H1 (cell line): ENCODE measurements at regions not wholly inside any gene's neighbourhood (a gene's known extent, or its start where the extent isn't known, plus 50 kb on each side); places are given as distances from the start of the nearest gene placed in this dataset.

Experiments
- CTCF ChIA-PET: fragments of 300-600 bp; sonication (Branson Sonifier 250); formaldehyde crosslinking; loops from one replicate; lab custom pipeline; 2021; ENCODE audit not compliant: partially characterized antibody; lab: Charles Lee
- POLR2A ChIA-PET: fragments of 300-600 bp; sonication (Branson Sonifier 250); formaldehyde crosslinking; loops from one replicate; lab custom pipeline; 2021; ENCODE audit warnings: inconsistent platforms; ENCODE audit not compliant: partially characterized antibody; lab: Charles Lee
- DNase-seq, 2 experiments: peaks; one replicate each; pipeline versions ENCODE4 v3.0.0 to v3.0.0-alpha.2; 2010 to 2022; ENCODE audit warnings: low spot score in 2 of 2, low read depth in 1 of 2, mixed read lengths in 1 of 2
- FAIRE-seq: peaks from 2 replicates; lab custom pipeline; 2011; peaks lifted over from hg19 to GRCh38; lab: Jason Lieb, UNC
- H2AFZ ChIP-seq: 2 replicates; pipeline ENCODE4 v1.8.1; 2012; ENCODE audit warnings: low read length, inconsistent platforms
- H2AK5ac ChIP-seq: 2 replicates; pipeline ENCODE4 v1.6.1; 2013; ENCODE audit warnings: low read depth, low read length
- H2BK120ac ChIP-seq: replicated peaks from 2 replicates; pipeline ENCODE3; 2013; ENCODE audit warnings: low read depth, low read length, inconsistent platforms
- H2BK12ac ChIP-seq: 2 replicates; pipeline ENCODE4 v1.6.1; 2013; ENCODE audit warnings: low read depth, low read length
- H2BK15ac ChIP-seq: 2 replicates; pipeline ENCODE4 v1.6.1; 2013; ENCODE audit warnings: low read length
- H2BK20ac ChIP-seq: 2 replicates; pipeline ENCODE4 v1.6.1; 2013; ENCODE audit warnings: low read length
- H2BK5ac ChIP-seq: 2 replicates; pipeline ENCODE4 v1.6.1; 2013; ENCODE audit warnings: low read depth, low read length
- H3K14ac ChIP-seq: 2 replicates; pipeline ENCODE4 v1.6.1; 2013; ENCODE audit warnings: inconsistent platforms; ENCODE audit not compliant: insufficient read length
- H3K18ac ChIP-seq: 2 replicates; pipeline ENCODE4 v1.6.1; 2013; ENCODE audit warnings: low read length; ENCODE audit errors: extremely low read depth
- H3K23ac ChIP-seq: 2 replicates; pipeline ENCODE4 v1.6.1; 2013; ENCODE audit warnings: inconsistent platforms; ENCODE audit not compliant: insufficient read length
- H3K23me2 ChIP-seq: 2 replicates; pipeline ENCODE4 v1.6.1; 2013; ENCODE audit warnings: low read depth, low read length
- H3K27ac ChIP-seq: 2 replicates; pipeline ENCODE4 v1.6.1; 2011; ENCODE audit warnings: low read depth, low read length, inconsistent platforms
- H3K27me3 ChIP-seq, 4 experiments: replicated peaks in 1 of 4; 1 replicate in 1 of 4; 2 replicates in 3 of 4; pipeline versions ENCODE4 v1.6.1 to v1.8.1; 2011 to 2013; ENCODE audit warnings: low read length in 3 of 4, mild to moderate bottlenecking in 3 of 4, inconsistent platforms in 2 of 4, mixed read lengths in 2 of 4, moderate library complexity in 1 of 4; ENCODE audit not compliant: control insufficient read depth in 3 of 4, insufficient read depth in 3 of 4; ENCODE audit errors: extremely low read depth in 1 of 4
- H3K36me3 ChIP-seq, 4 experiments: 2 replicates each; pipeline versions ENCODE4 v1.6.1 to v1.8.1; 2011 to 2013; ENCODE audit warnings: mild to moderate bottlenecking in 4 of 4, low read length in 3 of 4, moderate library complexity in 2 of 4, control low read depth in 1 of 4, inconsistent platforms in 1 of 4; ENCODE audit not compliant: insufficient read depth in 4 of 4, control insufficient read depth in 2 of 4
- H3K4ac ChIP-seq: replicated peaks from 2 replicates; pipeline ENCODE3; 2013; ENCODE audit warnings: low read length, low read depth, mixed read lengths, inconsistent platforms; ENCODE audit not compliant: insufficient read length
- H3K4me1 ChIP-seq, 4 experiments: replicated peaks in 1 of 4; 1 replicate in 1 of 4; 2 replicates in 3 of 4; pipeline versions ENCODE4 v1.6.1 to v1.8.1; 2011 to 2013; ENCODE audit warnings: low read length in 3 of 4, inconsistent platforms in 2 of 4, mixed read lengths in 1 of 4; ENCODE audit not compliant: insufficient read depth in 4 of 4, control insufficient read depth in 3 of 4
- H3K4me2 ChIP-seq, 2 experiments: 2 replicates each; pipeline versions ENCODE4 v1.6.1 to v1.8.1; 2011 to 2013; ENCODE audit warnings: low read depth in 2 of 2, low read length in 2 of 2, control low read depth in 1 of 2, inconsistent platforms in 1 of 2, mild to moderate bottlenecking in 1 of 2; ENCODE audit not compliant: insufficient read depth in 1 of 2
- H3K4me3 ChIP-seq, 4 experiments: fragments of 200-600, 300-600 bp in 1 of 4; sonication (generic), shearing (Covaris generic), sonication (Bioruptor Twin) in 1 of 4; 2 replicates each; pipeline versions ENCODE4 v1.5.1 to v1.8.1; 2011 to 2016; ENCODE audit warnings: low read length in 4 of 4, low read depth in 3 of 4, control low read depth in 2 of 4, inconsistent platforms in 2 of 4, mild to moderate bottlenecking in 2 of 4, mixed read lengths in 1 of 4, moderate library complexity in 1 of 4; ENCODE audit not compliant: insufficient read depth in 2 of 4; ENCODE audit errors: extremely low read depth in 1 of 4
- H3K56ac ChIP-seq: replicated peaks from 2 replicates; pipeline ENCODE3; 2013; ENCODE audit warnings: low read depth, mild to moderate bottlenecking, mixed read lengths, low read length, inconsistent platforms; ENCODE audit not compliant: insufficient read length
- H3K79me1 ChIP-seq: 2 replicates; pipeline ENCODE4 v1.6.1; 2013; ENCODE audit warnings: low read depth, low read length, control low read depth
- H3K79me2 ChIP-seq, 2 experiments: 2 replicates each; pipeline versions ENCODE4 v1.6.1 to v1.8.1; 2012 to 2013; ENCODE audit warnings: low read length in 2 of 2, mild to moderate bottlenecking in 2 of 2, inconsistent platforms in 1 of 2; ENCODE audit not compliant: insufficient read depth in 2 of 2, control insufficient read depth in 1 of 2
- H3K9ac ChIP-seq, 4 experiments: replicated peaks in 1 of 4; 1 replicate in 1 of 4; 2 replicates in 3 of 4; pipeline versions ENCODE4 v1.6.1 to v1.8.1; 2011 to 2013; ENCODE audit warnings: low read depth in 3 of 4, low read length in 3 of 4, control low read depth in 2 of 4, mild to moderate bottlenecking in 2 of 4, moderate library complexity in 2 of 4, inconsistent platforms in 1 of 4; ENCODE audit errors: extremely low read depth in 1 of 4
- H3K9me3 ChIP-seq, 2 experiments: 2 replicates each; pipeline versions ENCODE4 v1.6.1 to v1.8.1; 2012 to 2013; ENCODE audit warnings: mild to moderate bottlenecking in 2 of 2, moderate library complexity in 2 of 2, control low read depth in 1 of 2, inconsistent platforms in 1 of 2, low read depth in 1 of 2, low read length in 1 of 2, mixed read lengths in 1 of 2; ENCODE audit not compliant: insufficient read depth in 2 of 2
- H4K20me1 ChIP-seq, 2 experiments: replicated peaks in 1 of 2; 2 replicates each; pipeline versions ENCODE3 to v1.8.1; 2011 to 2013; ENCODE audit warnings: inconsistent platforms in 2 of 2, low read length in 2 of 2, mild to moderate bottlenecking in 1 of 2; ENCODE audit not compliant: insufficient read depth in 2 of 2, control insufficient read depth in 1 of 2
- H4K5ac ChIP-seq: 2 replicates; pipeline ENCODE4 v1.6.1; 2013; ENCODE audit warnings: low read length, low read depth, mixed read lengths, inconsistent platforms; ENCODE audit not compliant: insufficient read length
- H4K8ac ChIP-seq: 2 replicates; pipeline ENCODE4 v1.8.0; 2013; ENCODE audit warnings: mild to moderate bottlenecking, moderate library complexity, low read length, inconsistent platforms; ENCODE audit not compliant: insufficient read depth; ENCODE audit errors: extremely low read depth
- H4K91ac ChIP-seq: replicated peaks from 2 replicates; pipeline ENCODE3; 2013; ENCODE audit warnings: low read length, mixed read lengths, inconsistent platforms; ENCODE audit not compliant: insufficient read length
- WGBS, 2 experiments: shearing (Covaris generic) in 1 of 2; methylation state at CpG; one replicate each; pipeline versions ENCODE4 v1.1.6 to v1.1.7; 2013 to 2015; ENCODE audit warnings: low lambda C conversion rate in 2 of 2, mixed read lengths in 2 of 2, inconsistent platforms in 1 of 2, low coverage in 1 of 2, missing lambda C conversion rate in 1 of 2; ENCODE audit not compliant: insufficient replicate concordance in 2 of 2, insufficient coverage in 1 of 2, insufficient read length in 1 of 2; ENCODE audit errors: extremely low coverage in 1 of 2, missing lambda C conversion rate in 1 of 2; 5-methylcytosine and 5-hydroxymethylcytosine counted together

- CTCF ChIA-PET = interaction anchor here (1.0 to 3.5 kb wide), 5 partner anchors 10 to 103 kb away, joined by 3 to 15 read pairs (median 5); no protein-coding TSS in a partner anchor
Observed at GRCh38 chr3:198112031-198112430, 152.0 kb downstream of the LMLN start.

More at GRCh38 chr3:198112031-198112430, 152.0 kb downstream of the LMLN start:
- Histone ChIP-seq H3K79me1 (no peaks in the 10 kb centered on the region; the same call in 1 of the 2 replicates), H3K4me3 (no peak overlapping the region), H4K8ac (no peak overlapping the region), H3K18ac (no peak overlapping the region), H3K27ac (no peak overlapping the region), H3K36me3 (no peaks in the 10 kb centered on the region), H2BK15ac (no peak overlapping the region), H2AK5ac (no peak overlapping the region), H3K9me3 (no peaks in the 10 kb centered on the region; a peak in 1 of 4 replicates), H3K4ac (no peak overlapping the region), H3K4me1 (peaks cover 0 to 2% (median 0%) of the 10 kb centered on the region in 4 experiments; a peak in 1 of 7 replicates), H3K27me3 (peaks cover 13 to 42% (median 28%) of the 10 kb centered on the region in 4 experiments), H3K23ac (no peak overlapping the region), H2BK5ac (no peak overlapping the region), H2BK20ac (no peak overlapping the region), H2BK120ac (no peak overlapping the region), H4K20me1 (peaks cover 0 to 2% of the 10 kb centered on the region in 2 experiments), H3K4me2 (no peak overlapping the region; a peak in 1 of 4 replicates), H3K14ac (no peak overlapping the region), H3K23me2 (peaks cover 6% of the 10 kb centered on the region; the same call in 1 of the 2 replicates), H4K91ac (no peak overlapping the region), H2AFZ (no peak overlapping the region), H2BK12ac (no peak overlapping the region), H4K5ac (no peak overlapping the region), H3K9ac (no peak overlapping the region), H3K79me2 (no peaks in the 10 kb centered on the region), H3K56ac (no peak overlapping the region)
- FAIRE-seq (no peak), DNase-seq (no peak)
- POLR2A ChIA-PET = no interaction called here
- 87% methylated on average over 5 of the region's 5 CpGs; no CpG with 5 or more reads in 1 of the 2 experiments for WGBS, 2 experiments
